ENCODE measurements at regions not wholly inside any gene's neighbourhood (a gene's known extent, or its start where the extent isn't known, plus 50 kb on each side); places are given as distances from the start of the nearest gene placed in this dataset.
A peak's percentile ranks its signal among the peaks of the same experiment; 100 is the strongest.

GRCh38 chr1:224542783-224543440 is 73.2 kb upstream of the CNIH3 start:
- TF ChIP-seq CTCF (conservative IDR thresholded peaks at IDR 0.05; ENCODE audit: low read depth, low read length) (no peak), EZH2phosphoT487 (IDR thresholded peaks at IDR 0.05; ENCODE audit: borderline replicate concordance, low read length) (no peak), EZH2 (IDR thresholded peaks at IDR 0.05; ENCODE audit: low read length, unreplicated experiment) (no peak)
- Histone ChIP-seq H3K4me3 (ENCODE audit: low read length) (peak overlapping the region; percentile 28), H3F3A (ENCODE audit: low read length, unreplicated experiment) (peaks cover 9% of the 10 kb centered on the region), H2AFZ (ENCODE audit: low read length) (peak overlapping the region; percentile 22), H3K9ac (ENCODE audit: low read length) (peak overlapping the region; percentile 59), H3K27ac (ENCODE audit: low read length) (peak overlapping the region; percentile 88), H3K9me3 (ENCODE audit: low read length) (no peaks in the 10 kb centered on the region), H3K9me2 (replicated peaks; ENCODE audit: low read length) (0 out of 2 replicates have a peak, but pooled peaks cover 3% of the 10 kb centered on the region), H3K79me2 (ENCODE audit: low read length) (no peaks in the 10 kb centered on the region), H4K20me1 (ENCODE audit: low read length) (no peaks in the 10 kb centered on the region), H3K27me3 (ENCODE audit: low read length) (no peaks in the 10 kb centered on the region), H3K4me1 (ENCODE audit: insufficient read depth, low read length) (peaks cover 38% of the 10 kb centered on the region), H3K4me2 (ENCODE audit: low read length) (peak overlapping the region; percentile 72), H3K36me3 (ENCODE audit: low read depth, low read length) (no peaks in the 10 kb centered on the region)
- no TSS peak for BruUV-seq (replicated peaks)
- CTCF ChIA-PET = interaction anchor here (0.6 to 0.9 kb wide), 2 partner anchors 101 to 380 kb away, joined by 3 read pairs; no protein-coding TSS in a partner anchor
- POLR2A ChIA-PET (ENCODE audit: unreplicated experiment) = interaction anchor here (0.6 to 0.8 kb wide), 3 partner anchors 44 to 335 kb away, joined by 3 to 4 read pairs (median 3); no protein-coding TSS in a partner anchor
- intact Hi-C loops (cut with micrococcal nuclease) = loop anchor here (1.0 to 2.0 kb wide), 3 partner anchors 22 to 45 kb away; no protein-coding TSS in a partner anchor
- DNase-seq (peak; percentile 99), ATAC-seq (peak; percentile 94)

GRCh38 chr1:224543453-224543852 is 72.7 kb upstream of the CNIH3 start:
- Histone ChIP-seq H2AFZ (ENCODE audit: low read length) (peak overlapping the region; percentile 22), H3K9me2 (replicated peaks; ENCODE audit: low read length) (0 out of 2 replicates have a peak, but pooled peaks cover 3% of the 10 kb centered on the region), H3K9ac (ENCODE audit: low read length) (peak overlapping the region; percentile 59), H3K4me2 (ENCODE audit: low read length) (peak overlapping the region; percentile 72), H3K27ac (ENCODE audit: low read length) (peak overlapping the region; percentile 88), H3K79me2 (ENCODE audit: low read length) (no peaks in the 10 kb centered on the region), H3K4me3 (ENCODE audit: low read length) (peak overlapping the region; percentile 28), H3K9me3 (ENCODE audit: low read length) (no peaks in the 10 kb centered on the region), H3K36me3 (ENCODE audit: low read depth, low read length) (no peaks in the 10 kb centered on the region), H3F3A (ENCODE audit: low read length, unreplicated experiment) (peaks cover 9% of the 10 kb centered on the region), H3K4me1 (ENCODE audit: insufficient read depth, low read length) (peaks cover 38% of the 10 kb centered on the region), H4K20me1 (ENCODE audit: low read length) (no peaks in the 10 kb centered on the region), H3K27me3 (ENCODE audit: low read length) (no peaks in the 10 kb centered on the region)
- intact Hi-C loops (cut with micrococcal nuclease) = loop anchor here (2.0 kb wide), 1 partner anchor 31 kb away; no protein-coding TSS in a partner anchor
- TF ChIP-seq CTCF (conservative IDR thresholded peaks at IDR 0.05; ENCODE audit: low read depth, low read length) (no peak), EZH2phosphoT487 (IDR thresholded peaks at IDR 0.05; ENCODE audit: borderline replicate concordance, low read length) (no peak), EZH2 (IDR thresholded peaks at IDR 0.05; ENCODE audit: low read length, unreplicated experiment) (no peak)
- ChIA-PET CTCF (interaction anchor here (0.9 kb wide), 1 partner anchor 379 kb away, joined by 3 read pairs; no protein-coding TSS in a partner anchor), POLR2A (ENCODE audit: unreplicated experiment) (interaction anchor here (0.8 kb wide), 1 partner anchor 45 kb away, joined by 4 read pairs; no protein-coding TSS in a partner anchor)
- no TSS peak for BruUV-seq (replicated peaks)
- DNase-seq = peak; percentile 35
- ATAC-seq = peak; percentile 21

All from PC-3 (cell line).